Osteocyte (in vitro differentiated cells): ENCODE measurements at regions not wholly inside any gene's neighbourhood (a gene's known extent, or its start where the extent isn't known, plus 50 kb on each side); places are given as distances from the start of the nearest gene placed in this dataset.
"Not testable (repeated sequence)": the region's sequence is repeated elsewhere in the genome, so short reads cannot be mapped to it uniquely, and the experiment has no call there.

Experiments used
- DNase-seq: peaks from one replicate; pipeline ENCODE4 v3.0.0; 2021; ENCODE audit warnings: mixed read lengths; ENCODE audit not compliant: unreplicated experiment; ENCODE audit errors: extremely low spot score
- H3K27ac Mint-ChIP-seq: one replicate; pipeline ENCODE4 v1.8.0; 2021; ENCODE audit warnings: mild to moderate bottlenecking, mixed read lengths; ENCODE audit not compliant: unreplicated experiment
- H3K27me3 Mint-ChIP-seq: one replicate; pipeline ENCODE4 v1.8.0; 2021; ENCODE audit warnings: mixed read lengths; ENCODE audit not compliant: unreplicated experiment
- H3K36me3 Mint-ChIP-seq: one replicate; pipeline ENCODE4 v1.8.0; 2021; ENCODE audit warnings: mixed read lengths; ENCODE audit not compliant: unreplicated experiment
- H3K4me1 Mint-ChIP-seq: one replicate; pipeline ENCODE4 v1.8.0; 2021; ENCODE audit warnings: mixed read lengths; ENCODE audit not compliant: unreplicated experiment
- H3K4me3 Mint-ChIP-seq: one replicate; pipeline ENCODE4 v1.8.0; 2021; ENCODE audit warnings: mild to moderate bottlenecking, moderate library complexity, mixed read lengths; ENCODE audit not compliant: unreplicated experiment
- H3K9me3 Mint-ChIP-seq: one replicate; pipeline ENCODE4 v1.8.0; 2021; ENCODE audit warnings: mixed read lengths; ENCODE audit not compliant: unreplicated experiment
- CTCF ChIP-seq: fragments of 200-600 bp; sonication (generic); IDR thresholded peaks from 2 replicates; pipeline ENCODE4 v1.5.0; 2021; ENCODE audit warnings: antibody characterized with exemption, mild to moderate bottlenecking, moderate library complexity

- Mint-ChIP-seq H3K27me3 (no peaks in the 10 kb centered on the region), H3K4me3 (no peak overlapping the region), H3K36me3 (peaks cover 2% of the 10 kb centered on the region), H3K9me3 (peaks cover 33% of the 10 kb centered on the region), H3K27ac (no peak overlapping the region), H3K4me1 (no peaks in the 10 kb centered on the region)
- no peak for DNase-seq
- TF ChIP-seq CTCF, result no peak
Measured at GRCh38 chrX:66931713-66932112, 292.8 kb upstream of the EDA2R start.

GRCh38 chrX:66930516-66930915, 291.6 kb upstream of the EDA2R start:
- peaks cover 26% of the 10 kb centered on the region for H3K9me3 Mint-ChIP-seq
- H3K27me3 Mint-ChIP-seq, DNase-seq, H3K4me3 Mint-ChIP-seq, H3K36me3 Mint-ChIP-seq, H3K4me1 Mint-ChIP-seq, H3K27ac Mint-ChIP-seq: not testable (repeated sequence)

GRCh38 chrX:66920296-66920695, 281.4 kb upstream of the EDA2R start:
- Mint-ChIP-seq H3K27ac (no peak overlapping the region), H3K36me3 (no peaks in the 10 kb centered on the region), H3K27me3 (no peaks in the 10 kb centered on the region)

GRCh38 chrX:66919280-66919832, 280.5 kb upstream of the EDA2R start:
- Mint-ChIP-seq H3K9me3 (peaks cover 58% of the 10 kb centered on the region), H3K4me1 (no peaks in the 10 kb centered on the region), H3K27ac (no peak overlapping the region), H3K4me3 (no peak overlapping the region), H3K27me3 (no peaks in the 10 kb centered on the region), H3K36me3 (no peaks in the 10 kb centered on the region)
- TF ChIP-seq CTCF, result no peak
- DNase-seq, result no peak

More at GRCh38 chrX:66920296-66920695, 281.4 kb upstream of the EDA2R start:
- Mint-ChIP-seq H3K9me3 (peaks cover 53% of the 10 kb centered on the region), H3K4me3 (no peak overlapping the region), H3K4me1 (no peaks in the 10 kb centered on the region)
- DNase-seq, result no peak
- no peak for TF ChIP-seq CTCF

- H3K27me3 Mint-ChIP-seq, result no peaks in the 10 kb centered on the region
- no peak overlapping the region for H3K27ac Mint-ChIP-seq
- no peak for TF ChIP-seq CTCF
- no peak overlapping the region for H3K4me3 Mint-ChIP-seq
- H3K36me3 Mint-ChIP-seq, result no peaks in the 10 kb centered on the region
- H3K9me3 Mint-ChIP-seq, result peaks cover 51% of the 10 kb centered on the region
- DNase-seq, result no peak
- no peaks in the 10 kb centered on the region for H3K4me1 Mint-ChIP-seq
Measured at GRCh38 chrX:66918511-66918910, 279.6 kb upstream of the EDA2R start.

GRCh38 chrX:66915893-66916292, 277.0 kb upstream of the EDA2R start:
- Mint-ChIP-seq H3K27me3 (no peaks in the 10 kb centered on the region), H3K9me3 (peaks cover 48% of the 10 kb centered on the region), H3K4me1 (no peaks in the 10 kb centered on the region), H3K27ac (no peak overlapping the region), H3K36me3 (no peaks in the 10 kb centered on the region), H3K4me3 (no peak overlapping the region)
- no peak for TF ChIP-seq CTCF
- DNase-seq, result no peak
